GM18519 (cell line): ENCODE measurements at regions not wholly inside any gene's neighbourhood (a gene's known extent, or its start where the extent isn't known, plus 50 kb on each side); places are given as distances from the start of the nearest gene placed in this dataset.
"Not testable (repeated sequence)": the region's sequence is repeated elsewhere in the genome, so short reads cannot be mapped to it uniquely, and the experiment has no call there.

Source experiments
- ATAC-seq: cut with Tn5 transposase; IDR thresholded peaks from one replicate; pipeline ENCODE4 v1.9.1; 2021; ENCODE audit warnings: mild to moderate bottlenecking, moderate library complexity; ENCODE audit not compliant: unreplicated experiment, low FRiP score

DNA sequence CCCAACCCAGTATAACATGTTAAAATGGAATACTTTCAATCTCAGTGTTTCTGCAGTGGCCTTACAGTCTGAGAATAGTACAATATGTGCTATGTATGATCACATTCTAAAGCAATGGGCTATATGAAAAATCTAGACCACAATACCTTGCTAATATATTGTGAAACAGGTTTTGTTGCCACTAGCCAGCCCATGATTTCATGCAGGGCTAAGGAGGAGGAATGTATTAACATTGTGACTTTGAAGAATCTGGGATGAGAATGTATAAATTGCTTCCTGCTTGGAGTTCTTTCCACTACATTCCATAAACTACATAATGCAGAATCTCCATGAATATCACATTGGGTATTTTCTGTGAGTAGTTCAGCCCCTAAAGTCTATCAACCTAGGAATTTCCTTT lies 935.4 kb upstream of the GRIA3 start:
- ATAC-seq: no peak

DNA sequence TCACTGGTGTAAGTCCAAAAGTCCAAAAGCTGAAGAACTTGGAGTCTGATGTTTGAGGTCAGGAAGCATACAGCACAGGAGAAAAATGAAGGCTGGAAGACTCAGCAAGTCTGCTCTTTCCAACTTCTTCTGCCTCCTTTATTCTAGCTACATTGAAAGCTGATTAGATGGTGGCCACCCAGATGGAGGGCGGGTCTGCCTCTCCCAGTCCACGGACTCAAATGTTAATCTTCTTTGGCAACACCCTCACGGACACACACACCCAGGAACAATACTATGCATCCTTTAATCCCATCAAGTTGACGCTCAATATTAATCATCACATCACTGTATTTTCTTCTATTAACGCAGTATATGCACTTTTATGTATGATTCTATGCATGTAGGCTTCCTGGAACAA lies 931.6 kb upstream of the GRIA3 start:
- ATAC-seq: no peak

DNA sequence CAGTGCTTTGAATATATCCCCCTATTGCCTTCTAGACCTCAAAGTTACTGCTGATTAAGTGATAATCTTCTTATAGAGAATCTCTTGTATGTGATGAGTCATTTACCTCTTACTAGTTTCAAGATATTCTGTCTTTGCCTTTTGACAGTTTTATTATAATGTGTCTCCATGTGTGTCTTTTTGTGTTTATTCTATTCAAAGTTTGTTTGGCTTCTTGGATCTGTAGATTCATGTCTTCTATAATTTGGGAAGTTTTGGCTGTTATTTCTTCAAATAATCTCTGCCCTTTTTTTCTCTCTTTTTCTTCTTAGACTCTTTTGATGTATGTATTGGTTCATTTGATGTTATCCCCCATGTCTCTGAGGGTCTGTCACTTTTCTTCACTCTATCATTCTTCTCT lies 915.7 kb upstream of the GRIA3 start:
- no peak for ATAC-seq

DNA sequence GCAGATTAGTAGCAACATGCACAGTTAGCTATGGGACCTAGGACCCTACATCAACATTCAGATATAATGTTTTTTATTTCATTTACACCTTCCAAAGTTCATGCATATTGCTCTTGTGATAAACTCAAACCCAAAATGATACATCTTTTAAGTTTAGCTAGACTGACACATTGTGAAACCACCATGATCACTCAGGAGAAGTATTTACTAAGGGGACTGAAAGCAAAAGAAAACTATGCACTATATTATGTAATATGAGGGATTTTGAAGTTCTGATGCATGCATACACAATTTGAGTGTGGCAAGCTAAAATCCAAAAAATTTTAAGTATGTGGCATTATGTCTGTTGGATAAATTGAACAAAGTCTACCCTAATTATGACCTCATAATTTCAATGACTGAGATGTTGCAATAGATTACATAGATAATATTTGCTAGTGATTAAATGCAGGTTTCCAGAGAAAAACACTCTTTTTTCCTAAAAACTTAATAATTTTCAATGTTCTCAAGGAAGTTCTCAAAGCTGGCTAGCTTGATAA lies 914.8 kb upstream of the GRIA3 start:
- no peak for ATAC-seq

DNA sequence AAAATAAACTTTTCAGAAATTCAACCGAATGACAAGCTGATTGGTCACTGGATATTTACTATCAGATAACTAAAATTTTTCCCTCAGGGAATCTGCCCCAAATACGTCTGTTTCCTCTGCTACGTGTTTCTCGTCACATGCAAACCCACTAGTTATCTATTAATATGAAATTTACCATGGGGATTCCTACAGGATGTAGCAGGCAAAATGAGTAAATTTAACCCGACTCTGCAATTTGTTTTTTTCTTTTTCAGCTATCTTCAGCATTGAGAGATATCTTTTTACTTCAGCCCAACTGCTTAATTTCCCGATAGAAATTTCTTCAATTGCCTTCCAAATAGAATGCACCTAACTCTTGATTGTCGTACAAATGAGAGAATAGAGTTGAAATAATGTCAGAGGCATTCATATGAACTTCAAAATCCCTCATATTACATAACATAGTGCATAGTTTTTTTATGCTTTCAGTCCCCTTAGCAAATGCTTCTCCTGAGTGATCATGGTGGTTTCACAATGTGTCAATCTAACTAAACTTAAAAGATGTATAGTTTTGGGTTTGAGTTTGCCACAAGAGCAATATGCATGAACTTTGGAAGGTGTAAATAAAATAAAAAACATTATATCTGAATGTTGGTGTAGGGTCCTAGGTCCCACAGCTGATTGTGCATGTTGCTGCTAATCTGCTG lies 913.1 kb upstream of the GRIA3 start:
- no peak for ATAC-seq

DNA sequence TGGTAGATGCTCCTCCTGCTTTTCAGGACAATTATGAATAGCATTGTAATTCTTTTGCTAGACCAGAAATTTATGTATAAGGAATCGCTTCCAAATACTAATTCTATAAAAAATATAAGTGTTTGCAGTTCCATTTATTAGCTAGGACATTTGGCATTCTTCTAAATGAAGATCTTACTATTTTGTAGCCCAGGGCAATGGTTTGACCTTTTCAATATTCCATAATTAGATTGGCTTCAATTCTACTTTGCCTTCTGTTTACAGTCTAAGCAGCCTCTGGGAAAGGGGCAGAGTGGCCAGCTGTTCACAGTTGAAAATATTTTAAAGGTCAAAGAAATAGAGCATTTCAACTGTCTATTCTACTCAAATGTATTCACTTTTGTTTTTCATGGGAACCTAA lies 912.1 kb upstream of the GRIA3 start:
- no peak for ATAC-seq

DNA sequence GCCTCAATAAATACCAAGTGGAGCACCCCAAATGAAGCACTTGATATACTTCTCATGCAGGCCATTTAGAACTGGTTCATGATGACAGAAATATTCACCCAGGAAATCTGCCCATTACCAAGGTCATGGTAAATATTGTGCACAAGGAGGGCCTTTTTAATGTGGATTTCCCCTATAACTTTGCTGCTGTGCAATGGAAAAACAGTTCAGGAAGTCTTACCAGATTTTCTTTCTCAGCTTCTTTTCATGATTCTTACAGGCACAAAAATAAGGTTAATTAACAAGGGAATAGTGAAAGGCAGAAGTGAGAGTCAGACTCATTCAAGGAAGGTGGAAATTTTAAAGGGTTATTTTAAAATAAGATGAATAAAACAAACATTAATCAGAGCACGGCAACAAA lies 904.3 kb upstream of the GRIA3 start:
- ATAC-seq: no peak

DNA sequence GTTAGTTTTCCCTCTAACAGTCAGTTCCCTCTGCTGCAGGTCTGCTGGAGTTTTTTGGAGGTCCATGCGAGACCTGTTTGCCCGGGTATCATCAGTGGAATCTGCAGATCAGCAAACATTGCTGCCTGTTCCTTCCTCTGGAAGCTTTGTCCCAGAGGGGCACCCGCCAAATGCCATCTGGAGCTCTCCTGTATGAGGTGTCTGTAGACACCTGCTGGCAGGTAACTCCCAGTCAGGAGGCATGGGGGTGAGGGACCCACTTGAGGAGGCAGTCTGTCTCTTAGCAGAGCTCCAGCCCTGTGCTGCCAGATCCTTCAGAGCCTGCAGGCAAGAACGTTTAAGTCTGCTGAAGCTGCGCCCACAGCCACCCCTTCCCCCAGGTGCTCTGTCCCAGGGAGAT lies 884.3 kb upstream of the GRIA3 start:
- ATAC-seq: not testable (repeated sequence)

DNA sequence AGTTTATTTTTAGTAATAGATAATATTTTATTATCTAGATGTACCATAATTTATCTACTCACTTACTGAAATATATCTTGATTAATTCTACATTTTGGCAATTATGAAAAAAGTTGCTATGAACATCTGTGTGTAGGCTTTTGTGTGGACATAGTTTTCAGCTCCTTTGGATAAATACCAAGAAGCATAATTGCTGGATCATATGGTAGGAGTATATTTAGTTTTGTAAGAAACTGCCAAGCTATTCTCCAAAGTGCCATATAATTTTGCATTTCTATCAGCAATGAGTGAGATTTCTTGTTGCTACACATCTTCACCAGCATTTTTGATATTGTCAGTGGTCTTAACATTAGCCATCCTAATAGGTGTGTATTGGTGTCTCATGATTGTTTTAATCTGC lies 882.6 kb upstream of the GRIA3 start:
- ATAC-seq: no peak

DNA sequence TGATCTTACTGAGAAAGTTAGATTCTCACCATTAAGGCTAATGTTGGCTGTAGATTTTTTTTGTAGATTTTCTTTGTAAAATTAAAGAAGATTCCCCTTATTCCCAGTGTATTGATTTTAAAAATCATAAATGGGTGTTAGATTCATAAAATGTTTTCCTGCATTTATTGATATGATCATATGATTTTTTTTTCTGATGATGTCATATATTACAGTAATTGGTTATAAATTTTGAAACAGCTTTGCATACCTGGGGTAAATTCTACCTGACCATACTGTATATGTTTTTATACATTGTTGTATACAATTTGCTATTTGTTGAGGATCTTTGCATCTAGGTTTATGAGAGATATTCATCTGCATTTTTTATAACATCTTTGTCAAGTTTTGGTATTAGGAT lies 880.3 kb upstream of the GRIA3 start:
- ATAC-seq: no peak

DNA sequence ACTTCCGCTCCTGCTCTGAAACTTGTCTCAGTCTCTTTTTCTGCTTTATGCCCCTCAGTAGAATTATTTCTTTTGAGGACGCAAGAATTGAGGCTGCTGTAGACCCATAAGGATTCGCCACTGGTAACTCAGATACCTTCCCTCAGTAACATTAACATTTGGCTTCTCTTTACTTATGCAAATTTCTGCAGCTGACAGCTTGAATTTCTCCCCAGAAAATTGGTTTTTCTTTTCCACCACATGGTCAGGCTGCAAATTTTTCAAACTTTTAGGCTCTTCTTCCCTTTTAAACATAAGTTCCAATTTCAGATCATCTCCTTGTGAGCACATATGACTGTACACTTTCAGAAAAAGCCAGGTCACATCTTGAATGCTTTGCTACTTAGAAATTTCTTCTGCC lies 839.3 kb upstream of the GRIA3 start:
- no peak for ATAC-seq

DNA sequence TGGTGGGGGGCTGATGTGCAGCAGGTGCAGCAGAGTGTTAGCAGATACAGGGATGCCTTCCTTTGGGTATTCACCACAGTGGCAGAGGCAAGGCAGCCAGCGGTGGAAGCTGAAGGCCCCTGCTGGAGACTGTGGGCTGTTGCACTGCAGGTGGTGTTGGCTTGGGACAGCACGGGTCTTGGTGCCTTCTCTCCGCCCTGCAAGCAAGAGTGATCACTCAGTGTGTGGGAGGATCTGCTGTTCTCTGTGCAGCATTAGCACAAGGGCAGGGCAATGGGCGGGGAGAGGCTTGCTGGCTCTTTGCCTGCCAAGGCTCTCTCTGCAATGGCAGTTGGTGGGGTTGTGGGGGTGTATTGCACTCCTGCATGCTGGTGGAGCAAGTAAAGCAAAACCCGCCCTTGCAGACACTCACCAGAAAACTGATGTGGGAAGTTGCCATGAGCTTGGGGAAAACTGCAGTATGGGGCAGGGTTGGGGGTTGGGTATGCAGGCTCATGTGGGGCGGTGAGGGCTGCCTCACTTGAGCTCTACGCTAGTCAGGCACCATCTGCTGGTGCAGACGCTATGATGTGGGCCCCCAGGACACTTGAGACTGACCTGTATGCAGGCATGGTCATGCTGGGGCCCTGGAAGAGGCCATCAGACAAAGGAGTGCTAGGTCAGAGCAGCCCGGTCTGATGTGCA lies 820.8 kb upstream of the GRIA3 start:
- no peak for ATAC-seq

DNA sequence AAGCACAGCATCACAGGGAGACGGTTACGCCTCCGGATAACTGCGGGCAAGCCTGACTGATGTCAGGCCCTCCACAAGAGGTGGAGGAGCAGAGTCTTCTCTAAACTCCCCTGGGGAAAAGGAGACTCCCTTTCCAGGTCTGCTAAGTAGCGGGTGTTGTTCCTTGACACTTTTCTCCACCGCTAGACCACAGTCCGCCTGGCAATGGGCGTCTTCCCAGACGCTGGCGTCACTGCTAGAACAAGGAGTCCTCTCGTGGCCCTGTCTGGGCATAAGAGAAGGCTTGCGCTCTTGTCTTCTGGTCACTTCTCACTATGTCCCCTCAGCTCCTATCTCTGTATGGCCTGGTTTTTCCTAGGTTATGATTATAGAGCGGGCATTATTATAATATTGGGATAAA lies 808.5 kb upstream of the GRIA3 start:
- not testable (repeated sequence) for ATAC-seq

DNA sequence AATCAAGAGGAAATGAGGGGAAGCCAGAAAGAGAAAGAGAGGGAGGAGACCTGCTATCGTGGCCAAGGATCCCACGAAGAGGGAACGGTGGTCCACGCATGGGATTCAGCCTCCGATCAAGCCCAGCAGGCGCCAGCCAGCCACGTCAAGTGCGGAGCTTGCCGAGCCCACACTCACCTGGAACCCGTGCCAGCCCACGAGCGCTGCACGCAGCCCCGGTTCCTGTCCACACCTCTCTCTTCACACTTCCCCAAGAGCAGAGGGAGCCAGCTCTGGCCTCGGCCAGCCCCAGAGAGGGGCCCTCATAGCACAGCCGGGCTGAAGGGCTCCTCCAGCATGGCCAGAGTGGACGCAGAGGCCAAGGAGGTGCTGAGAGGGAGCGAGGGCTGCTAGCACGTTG lies 795.1 kb upstream of the GRIA3 start:
- no peak for ATAC-seq

DNA sequence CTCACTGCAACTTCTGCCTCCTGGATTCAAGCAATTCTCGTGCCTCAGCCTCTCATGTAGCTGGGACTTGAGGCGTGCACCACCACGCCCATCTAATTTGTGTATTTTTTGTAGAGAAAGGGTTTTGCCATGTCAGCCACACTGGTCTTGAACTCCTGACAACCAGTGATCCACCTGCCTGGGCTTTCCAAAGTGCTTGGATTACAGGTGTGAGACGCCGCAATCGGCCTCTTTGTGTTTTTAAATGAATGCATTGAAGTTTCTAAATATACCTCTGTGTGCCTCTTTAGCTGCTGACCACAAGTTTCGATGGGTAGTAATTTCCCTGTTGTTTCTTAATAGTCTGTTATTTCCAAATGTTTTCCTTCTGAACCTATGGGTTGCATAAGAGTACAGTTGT lies 765.3 kb upstream of the GRIA3 start:
- ATAC-seq: no peak

DNA sequence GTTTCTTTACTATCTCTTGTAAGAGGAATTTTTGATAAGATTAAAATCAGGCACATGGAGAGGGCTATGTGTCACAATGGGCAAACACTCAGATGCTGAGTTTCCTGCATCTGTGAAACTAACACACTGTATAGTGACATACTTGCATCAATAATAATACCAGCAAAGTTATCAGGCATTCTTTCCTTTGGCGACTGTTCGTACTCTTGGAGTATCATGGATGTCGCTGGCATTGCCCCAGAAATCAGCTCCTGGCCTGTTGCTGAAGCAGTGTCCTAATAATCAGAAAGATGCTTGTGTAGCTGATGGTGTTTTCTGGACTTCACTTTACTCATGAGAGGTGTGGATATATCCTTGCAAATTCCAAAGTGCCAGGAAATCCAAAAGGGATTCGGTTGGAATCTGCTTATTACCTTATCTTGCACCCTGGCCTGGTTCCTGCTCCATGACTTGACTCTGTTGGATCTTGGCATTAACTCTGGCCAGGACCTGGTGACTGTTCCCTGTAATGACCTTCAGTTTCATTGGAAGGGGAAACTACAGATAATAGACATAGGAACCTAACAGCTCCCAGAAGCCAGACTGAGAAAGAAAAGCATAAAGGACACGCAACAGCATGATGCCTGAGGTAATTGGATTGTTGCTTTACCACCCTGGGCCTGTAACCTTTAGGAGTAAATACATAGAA lies 762.5 kb upstream of the GRIA3 start:
- no peak for ATAC-seq

DNA sequence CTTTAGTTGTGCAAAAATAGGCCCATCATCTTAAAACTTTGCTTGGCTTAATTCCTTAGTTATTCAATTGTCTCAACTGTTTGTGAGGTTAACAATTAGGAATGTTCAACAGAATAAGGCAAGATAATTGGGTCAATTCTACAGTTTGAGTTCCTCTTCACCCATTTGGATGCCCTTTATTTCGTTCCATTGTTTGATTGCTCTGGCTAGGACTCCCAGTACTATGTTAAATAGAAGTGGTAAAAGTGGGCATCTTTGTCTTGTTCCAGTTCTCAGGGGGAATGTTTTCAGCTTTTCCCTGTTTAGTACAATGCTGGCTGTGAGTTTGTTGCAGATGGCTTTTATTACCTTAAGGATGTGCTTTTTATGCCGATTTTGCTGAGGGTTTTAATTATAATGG lies 761.5 kb upstream of the GRIA3 start:
- ATAC-seq: no peak

DNA sequence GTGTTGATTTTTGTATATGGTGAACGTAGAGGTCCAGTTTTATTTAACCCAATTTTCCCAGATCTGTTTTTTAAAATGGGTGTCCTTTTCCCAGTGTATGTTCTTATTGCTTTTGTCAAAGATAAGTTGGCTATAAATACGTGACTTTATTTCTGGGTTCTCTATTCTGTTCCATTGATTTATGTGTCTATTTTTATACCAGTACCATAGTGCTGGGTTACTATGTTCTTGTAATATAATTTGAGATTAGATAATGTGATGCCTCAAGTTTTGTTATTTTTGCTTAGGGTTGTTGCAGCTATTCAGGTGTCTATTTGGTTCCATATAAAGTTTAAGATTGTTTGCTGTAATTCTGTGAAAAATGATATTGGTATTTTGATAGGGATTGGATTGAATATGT lies 749.1 kb upstream of the GRIA3 start:
- no peak for ATAC-seq

DNA sequence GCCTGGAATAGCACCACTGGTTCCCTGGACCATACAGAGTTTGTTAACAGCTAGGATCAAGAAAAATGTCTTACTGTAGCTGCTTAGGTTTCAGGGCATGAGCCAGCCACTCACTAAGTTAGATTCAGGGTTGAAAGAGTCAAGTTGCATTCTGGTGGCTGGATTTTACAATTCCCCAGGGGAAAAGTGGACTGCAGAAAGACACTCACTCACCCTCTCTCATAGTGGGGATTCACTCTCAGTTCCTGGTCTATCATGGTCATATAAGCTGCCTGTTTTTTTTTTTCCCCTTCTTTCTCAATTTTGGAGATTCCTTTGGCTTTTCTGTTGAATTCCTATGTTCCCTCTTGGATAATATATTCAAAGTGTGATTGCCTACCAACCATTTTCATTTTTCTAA lies 744.2 kb upstream of the GRIA3 start:
- no peak for ATAC-seq

DNA sequence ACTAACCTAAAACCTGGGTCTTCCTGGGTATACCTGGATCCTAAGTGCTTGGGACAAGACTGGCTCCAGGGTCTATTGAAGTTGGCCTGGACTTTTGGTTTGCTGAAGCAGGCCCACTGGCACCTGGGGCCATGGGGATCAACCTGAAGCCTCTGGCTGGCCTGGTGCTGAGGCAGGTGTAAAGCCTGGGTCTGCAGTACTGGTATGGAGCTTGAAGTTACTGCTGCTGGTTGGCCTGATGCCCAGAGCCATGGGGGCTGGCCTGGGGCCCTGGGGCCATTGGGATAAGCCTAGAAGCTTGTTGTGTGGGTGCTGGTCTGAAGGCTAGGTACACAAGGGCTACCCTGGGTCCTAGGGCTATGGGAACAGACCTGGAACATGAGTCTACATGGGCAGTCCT lies 743.2 kb upstream of the GRIA3 start:
- ATAC-seq: no peak

DNA sequence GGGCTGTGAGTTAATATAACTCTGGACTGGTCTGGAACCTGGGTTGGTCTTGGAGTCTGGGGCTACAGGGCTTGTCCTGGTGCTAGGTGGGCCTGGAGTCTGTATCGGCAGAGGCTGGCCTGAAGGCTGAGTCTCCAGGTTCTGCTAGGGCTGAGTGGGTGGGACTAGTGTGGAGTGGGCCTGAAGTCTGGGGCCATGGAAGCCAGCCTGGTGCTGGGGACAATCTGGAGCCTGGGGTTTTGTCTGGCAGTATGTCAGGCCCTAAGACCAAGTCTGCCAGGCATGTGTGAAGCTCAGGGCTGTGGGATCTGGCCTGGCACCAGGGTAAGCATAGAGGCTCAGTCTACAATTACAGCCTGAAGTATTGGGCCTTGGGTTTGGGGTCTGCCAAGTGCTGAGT lies 742.6 kb upstream of the GRIA3 start:
- ATAC-seq: no peak

DNA sequence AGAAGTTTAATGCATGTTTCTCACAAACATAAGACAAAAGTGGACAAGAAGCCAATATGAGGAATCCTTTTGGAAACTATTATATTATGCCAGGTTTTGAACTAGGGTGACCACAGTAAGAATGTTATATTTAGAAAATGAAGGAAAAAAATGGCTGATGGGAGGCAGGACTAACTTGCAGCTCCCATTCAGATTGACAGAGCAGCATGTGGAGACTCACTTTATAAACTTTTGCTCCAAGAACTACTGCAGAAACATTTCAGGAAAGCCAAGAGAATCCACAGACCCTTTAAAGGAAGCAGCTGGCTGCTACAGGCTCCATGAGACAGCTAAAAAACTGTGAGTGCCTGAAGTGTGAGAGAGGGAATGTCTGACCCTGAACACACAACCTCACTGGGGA lies 738.6 kb upstream of the GRIA3 start:
- ATAC-seq: no peak
